Superior temporal gyrus (tissue), 1 donor: ENCODE measurements at regions not wholly inside any gene's neighbourhood (a gene's known extent, or its start where the extent isn't known, plus 50 kb on each side); places are given as distances from the start of the nearest gene placed in this dataset.
"Not testable (repeated sequence)": the region's sequence is repeated elsewhere in the genome, so short reads cannot be mapped to it uniquely, and the experiment has no call there.

ENCODE experiments used
- DNase-seq: peaks from one replicate; pipeline ENCODE4 v3.0.0-alpha.2; 2016; ENCODE audit errors: extremely low spot score

GRCh38 chr2:160550048-160550447 is 56.4 kb upstream of the RBMS1 start:
- DNase-seq, result no peak

GRCh38 chr2:160551259-160551658 is 57.7 kb upstream of the RBMS1 start:
- DNase-seq, result no peak

GRCh38 chr2:160555420-160556071 is 61.9 kb upstream of the RBMS1 start:
- DNase-seq, result no peak

DNA sequence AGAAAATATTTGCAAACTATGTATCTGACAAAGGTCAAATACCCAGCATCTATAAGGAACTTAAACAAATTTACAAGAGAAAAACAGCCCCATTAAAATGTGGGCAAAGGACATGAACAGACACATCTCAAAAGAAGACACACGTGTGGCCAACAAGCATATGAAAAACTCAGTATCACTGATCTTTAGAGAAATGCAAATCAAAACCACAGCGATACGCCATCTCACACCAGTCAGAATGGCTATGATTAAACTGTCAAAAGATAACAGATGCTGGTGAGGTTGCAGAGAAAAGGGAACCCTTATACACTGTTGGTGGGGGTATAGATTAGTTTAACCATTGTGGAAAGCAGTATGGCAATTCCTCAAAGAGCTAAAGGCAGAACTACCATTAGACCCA is 64.3 kb upstream of the RBMS1 start:
- DNase-seq, result no peak

DNA sequence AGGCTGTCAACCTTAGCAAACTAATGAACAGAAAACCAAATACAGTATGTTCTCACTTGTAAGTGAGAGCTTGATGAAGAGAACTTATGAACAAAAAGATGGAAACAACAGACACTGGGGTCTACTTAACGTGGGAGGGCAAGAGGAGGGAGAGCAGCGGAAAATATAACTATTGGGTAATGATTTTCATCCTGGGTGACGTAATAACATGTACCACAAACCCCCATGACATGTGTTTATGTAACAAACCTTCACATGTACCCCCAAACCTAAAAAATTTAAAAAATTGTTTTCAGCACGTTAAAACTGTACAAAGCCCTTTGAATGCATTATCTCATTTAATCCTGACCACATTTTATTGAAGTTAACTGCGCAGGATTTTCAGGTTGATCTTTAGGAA is 64.9 kb upstream of the RBMS1 start:
- no peak for DNase-seq

- DNase-seq, result no peak
Observed at GRCh38 chr2:160561551-160562295, 68.1 kb upstream of the RBMS1 start.

GRCh38 chr2:160562730-160563129 is 69.1 kb upstream of the RBMS1 start:
- no peak for DNase-seq

GRCh38 chr2:160564591-160564990 is 71.0 kb upstream of the RBMS1 start:
- DNase-seq, result no peak

- no peak for DNase-seq
Observed at GRCh38 chr2:160565099-160565845, 71.7 kb upstream of the RBMS1 start.

DNA sequence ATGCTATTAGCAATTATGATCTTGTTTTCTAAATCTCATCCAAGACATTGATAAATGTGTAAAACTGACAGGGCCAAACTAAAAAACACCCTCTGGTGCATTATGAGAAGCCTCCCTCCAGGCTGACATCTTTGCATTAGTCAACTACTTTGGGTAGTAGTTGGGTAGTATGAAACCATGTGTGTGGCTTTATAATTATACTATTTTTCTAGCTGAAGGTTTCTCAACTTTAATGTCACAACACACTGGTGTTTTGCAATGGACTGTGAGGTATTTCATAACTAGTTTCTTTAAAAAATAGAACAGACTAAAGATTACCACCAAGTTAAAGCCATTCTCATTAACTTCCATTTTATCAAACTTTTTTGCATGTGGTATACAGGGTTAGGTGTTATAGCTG is 73.1 kb upstream of the RBMS1 start:
- DNase-seq, result no peak

GRCh38 chr2:160568856-160569255 is 75.2 kb upstream of the RBMS1 start:
- no peak for DNase-seq

GRCh38 chr2:160570376-160570775 is 76.8 kb upstream of the RBMS1 start:
- DNase-seq, result no peak

DNA sequence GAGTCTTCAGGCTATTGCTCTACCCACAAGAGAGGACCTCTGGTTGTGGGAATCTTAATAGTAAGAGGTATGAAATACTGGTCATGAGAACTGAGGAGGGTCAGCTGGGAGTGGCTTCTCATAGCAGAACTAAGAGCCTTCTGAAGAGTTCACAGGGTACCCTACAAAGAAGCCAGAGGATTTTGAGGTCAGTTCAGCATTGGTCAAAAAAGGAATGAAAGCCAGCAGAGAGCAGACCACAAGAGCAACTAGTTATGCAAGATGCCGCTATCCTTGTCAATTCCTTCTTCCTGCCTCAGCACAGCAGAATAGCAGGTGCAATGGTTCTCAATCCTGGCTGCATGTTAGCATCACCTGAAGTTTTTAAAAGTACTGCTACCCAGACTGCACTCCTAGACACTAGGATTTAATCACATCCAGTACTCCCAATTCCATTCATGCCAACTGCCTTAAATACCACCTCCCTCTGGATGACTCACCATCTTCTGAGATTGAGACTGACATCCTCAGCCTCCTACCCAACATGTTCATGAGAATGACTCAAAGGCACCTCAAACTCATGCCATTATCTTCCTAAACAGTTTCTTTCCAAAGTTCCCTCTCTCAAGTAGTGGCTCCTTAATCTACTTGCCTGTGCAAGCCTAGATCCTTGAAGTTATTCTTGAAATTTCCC is 81.0 kb upstream of the RBMS1 start:
- peak; percentile 20 for DNase-seq

GRCh38 chr2:160575368-160575767 is 81.8 kb upstream of the RBMS1 start:
- DNase-seq, result no peak

- DNase-seq, result no peak
Observed at GRCh38 chr2:160576054-160576499, 82.5 kb upstream of the RBMS1 start.

- not testable (repeated sequence) for DNase-seq
Observed at GRCh38 chr2:160577081-160577480, 83.5 kb upstream of the RBMS1 start.

DNA sequence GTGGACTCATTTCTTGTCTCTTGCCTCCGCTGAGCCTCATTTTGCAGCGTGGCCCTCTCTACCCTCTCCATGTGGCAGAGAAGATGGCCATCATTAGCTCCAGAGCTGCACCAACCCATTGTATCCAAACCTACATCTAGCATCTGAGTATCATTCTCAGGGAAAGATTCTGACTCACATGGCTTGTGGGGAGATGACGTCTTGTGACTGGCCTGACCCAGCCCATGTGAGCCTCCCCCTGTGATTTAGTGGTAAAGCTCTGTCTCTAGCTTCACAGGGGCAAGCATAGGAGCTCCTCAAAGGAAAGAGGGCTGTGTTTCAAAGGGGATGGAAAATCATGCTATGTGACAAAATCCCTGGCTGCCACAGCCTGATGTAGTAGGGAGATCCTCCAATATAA is 87.4 kb upstream of the RBMS1 start:
- DNase-seq, result no peak

GRCh38 chr2:160581448-160581847 is 87.8 kb upstream of the RBMS1 start:
- DNase-seq, result no peak

- DNase-seq, result no peak
Observed at GRCh38 chr2:160582081-160582480, 88.5 kb upstream of the RBMS1 start.

DNA sequence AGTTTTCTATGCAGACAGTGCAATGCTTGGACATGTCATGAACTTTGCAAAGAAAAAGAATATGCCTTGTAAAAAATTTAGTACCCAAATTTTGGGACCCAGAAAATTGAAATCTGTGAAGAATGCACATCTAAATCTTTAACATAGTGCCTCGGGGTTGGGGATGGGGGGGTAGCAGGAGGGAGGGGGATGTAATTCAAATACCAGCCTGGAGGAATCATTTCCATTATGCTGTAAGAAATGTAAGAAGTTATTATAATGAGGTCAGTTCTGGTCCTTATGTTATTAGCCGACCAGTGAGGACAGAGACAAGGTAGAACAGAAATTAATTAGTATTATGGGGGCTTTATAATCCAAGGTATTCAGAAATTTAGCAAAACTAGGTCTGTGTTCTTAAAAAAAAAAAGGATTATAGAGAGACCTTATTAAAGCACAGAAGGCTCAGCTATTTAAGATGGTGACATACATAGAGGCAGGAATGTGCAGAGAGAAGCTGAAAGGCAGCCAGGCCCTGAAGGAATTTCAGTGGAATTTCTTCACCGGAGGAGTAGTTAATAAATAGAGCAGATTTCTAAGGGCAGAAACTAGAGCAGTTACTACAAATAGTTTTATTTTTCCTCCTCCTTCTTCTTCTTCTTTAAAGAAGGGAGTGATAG is 89.0 kb upstream of the RBMS1 start:
- DNase-seq, result no peak

- DNase-seq, result no peak
Observed at GRCh38 chr2:160583146-160583535, 89.5 kb upstream of the RBMS1 start.
